HG03342 (cell line): ENCODE measurements at regions not wholly inside any gene's neighbourhood (a gene's known extent, or its start where the extent isn't known, plus 50 kb on each side); places are given as distances from the start of the nearest gene placed in this dataset.

Source experiments
- ATAC-seq: cut with Tn5 transposase; IDR thresholded peaks from one replicate; pipeline ENCODE4 v1.9.1; 2021; ENCODE audit warnings: mild to moderate bottlenecking, moderate library complexity; ENCODE audit not compliant: unreplicated experiment

- no peak for ATAC-seq
Measured at GRCh38 chr14:85978582-85979250, 448.8 kb downstream of the FLRT2 start.

- ATAC-seq: no peak
Measured at GRCh38 chr14:85974602-85975001, 444.7 kb downstream of the FLRT2 start.

- ATAC-seq: no peak
Measured at GRCh38 chr14:85963486-85963885, 433.5 kb downstream of the FLRT2 start.

GRCh38 chr14:85960756-85961155 lies 430.8 kb downstream of the FLRT2 start:
- ATAC-seq: no peak

- ATAC-seq: no peak
Measured at GRCh38 chr14:85959063-85959462, 429.1 kb downstream of the FLRT2 start.

GRCh38 chr14:85958069-85958468 lies 428.1 kb downstream of the FLRT2 start:
- no peak for ATAC-seq

- ATAC-seq: no peak
Measured at GRCh38 chr14:85953265-85953664, 423.3 kb downstream of the FLRT2 start.

GRCh38 chr14:85948153-85948552 lies 418.2 kb downstream of the FLRT2 start:
- no peak for ATAC-seq

GRCh38 chr14:85947461-85948139 lies 417.7 kb downstream of the FLRT2 start:
- no peak for ATAC-seq

- no peak for ATAC-seq
Measured at GRCh38 chr14:85943192-85943591, 413.2 kb downstream of the FLRT2 start.

GRCh38 chr14:85934886-85935254 lies 404.9 kb downstream of the FLRT2 start:
- ATAC-seq: peak; percentile 37

GRCh38 chr14:85934123-85934885 lies 404.4 kb downstream of the FLRT2 start:
- ATAC-seq: peak; percentile 90

GRCh38 chr14:85921241-85921640 lies 391.3 kb downstream of the FLRT2 start:
- ATAC-seq: no peak

- no peak for ATAC-seq
Measured at GRCh38 chr14:85917716-85918115, 387.8 kb downstream of the FLRT2 start.

- no peak for ATAC-seq
Measured at GRCh38 chr14:85915711-85916110, 385.8 kb downstream of the FLRT2 start.

GRCh38 chr14:85912141-85912540 lies 382.2 kb downstream of the FLRT2 start:
- ATAC-seq: no peak

- ATAC-seq: no peak
Measured at GRCh38 chr14:85911044-85911443, 381.1 kb downstream of the FLRT2 start.

GRCh38 chr14:85909581-85909980 lies 379.6 kb downstream of the FLRT2 start:
- ATAC-seq: no peak

- ATAC-seq: no peak
Measured at GRCh38 chr14:85907536-85907935, 377.6 kb downstream of the FLRT2 start.

- ATAC-seq: no peak
Measured at GRCh38 chr14:85897808-85898207, 367.9 kb downstream of the FLRT2 start.

- no peak for ATAC-seq
Measured at GRCh38 chr14:85895603-85896002, 365.7 kb downstream of the FLRT2 start.

- ATAC-seq: no peak
Measured at GRCh38 chr14:85892251-85892650, 362.3 kb downstream of the FLRT2 start.
